ENCODE measurements at regions not wholly inside any gene's neighbourhood (a gene's known extent, or its start where the extent isn't known, plus 50 kb on each side); places are given as distances from the start of the nearest gene placed in this dataset.

GRCh38 chr6:67496191-67496590 lies 1138.9 kb upstream of the ADGRB3 start:
- in situ Hi-C loops (cut with MboI) (no loop called here), intact Hi-C loops (cut with micrococcal nuclease) (no loop called here)
- ChIA-PET CTCF (ENCODE audit: low intra/inter-chr PET ratio) (no interaction called here), POLR2A (interaction anchor here (1.2 to 1.4 kb wide), 2 partner anchors 11 to 297 kb away, joined by 4 read pairs; no protein-coding TSS in a partner anchor)
- H3K4me3 ChIP-seq = no peak overlapping the region
- H3K4me2 ChIP-seq (ENCODE audit: insufficient read depth, low read length) = no peak overlapping the region
- no peak overlapping the region for H2AFZ ChIP-seq (ENCODE audit: low read depth, low read length)
- no peak overlapping the region for H3K27ac ChIP-seq (ENCODE audit: extremely low read depth, low read depth, low read length)
- ATAC-seq = peak; percentile 60; the same call in 2 of the 3 replicates
- no peaks in the 10 kb centered on the region for H3K9me3 ChIP-seq (replicated peaks; ENCODE audit: control insufficient read depth, insufficient read depth, low read depth, low read length)
- no peak for FAIRE-seq
- 6% methylated on average over 3 of the region's 3 CpGs for WGBS (ENCODE audit: insufficient coverage, low coverage, missing lambda C conversion rate)
- no peaks in the 10 kb centered on the region for H3K79me2 ChIP-seq (ENCODE audit: control insufficient read depth, insufficient read depth, low read length)
- H3K9ac ChIP-seq (ENCODE audit: insufficient read depth in 1 of 2, low read depth in 2 of 2, low read length in 2 of 2) = no peak overlapping the region
- H3K27me3 ChIP-seq (ENCODE audit: control insufficient read depth in 2 of 2, insufficient read depth in 2 of 2, low read length in 2 of 2) = no peaks in the 10 kb centered on the region
- H4K20me1 ChIP-seq (replicated peaks; ENCODE audit: control insufficient read depth, insufficient read depth, low read length) = no peaks in the 10 kb centered on the region
- H3K4me1 ChIP-seq (replicated peaks in 1 of 2; ENCODE audit: control insufficient read depth in 2 of 2, insufficient read depth in 2 of 2, low read length in 2 of 2) = no peaks in the 10 kb centered on the region
- BruUV-seq (replicated peaks) = no TSS peak
- no peaks in the 10 kb centered on the region for H3K9me1 ChIP-seq (ENCODE audit: control insufficient read depth, insufficient read depth, low read length)
- H3K36me3 ChIP-seq (ENCODE audit: control insufficient read depth, insufficient read depth, low read length) = no peaks in the 10 kb centered on the region
- DNase-seq (ENCODE audit: extremely low read depth in 1 of 4, low spot score in 3 of 4) = peak; percentile 12 to 46 (median 22)
- TF ChIP-seq CBX2 (IDR thresholded peaks at IDR 0.05; ENCODE audit: insufficient read depth, low read length, poor library complexity, severe bottlenecking) = no peak
- TF ChIP-seq SMARCA5 (IDR thresholded peaks at IDR 0.05) = no peak
- TF ChIP-seq PML (IDR thresholded peaks at IDR 0.05; ENCODE audit: low read length) = peak; percentile 69; the same call in 1 of the 2 replicates
- no peak for TF ChIP-seq FOXO4 (CRISPR knock-in tag; IDR thresholded peaks at IDR 0.05)
- peak; percentile 86 for TF ChIP-seq TAL1 (IDR thresholded peaks at IDR 0.05)
- no peak for TF ChIP-seq TCF7L2 (IDR thresholded peaks at IDR 0.05; ENCODE audit: low read depth, low read length)
- TF ChIP-seq SMARCA4 (IDR thresholded peaks at IDR 0.05) = peak; percentile 57; the same call in 1 of the 2 replicates
- no peak for TF ChIP-seq ATF7 (IDR thresholded peaks at IDR 0.05)
- no peak for TF ChIP-seq LEF1 (IDR thresholded peaks at IDR 0.05)
- TF ChIP-seq CREB5 (CRISPR knock-in tag; IDR thresholded peaks at IDR 0.05) = no peak
- no peak for TF ChIP-seq CREB3 (tag; conservative IDR thresholded peaks at IDR 0.05; ENCODE audit: low read depth)
- no peak for TF ChIP-seq ZHX1 (conservative IDR thresholded peaks at IDR 0.05; ENCODE audit: low read length)
- TF ChIP-seq MYNN (IDR thresholded peaks at IDR 0.05) = no peak
- TF ChIP-seq MYNN (CRISPR knock-in tag; IDR thresholded peaks at IDR 0.05) = no peak
- no peak for TF ChIP-seq PHB (CRISPR knock-in tag; IDR thresholded peaks at IDR 0.05)
- TF ChIP-seq SRSF7 (optimal IDR thresholded peaks at IDR 0.05; ENCODE audit: low read depth, low read length) = no peak
- TF ChIP-seq FOXA1 (IDR thresholded peaks at IDR 0.05; ENCODE audit: borderline replicate concordance) = no peak
- no peak for TF ChIP-seq EZH2 (IDR thresholded peaks at IDR 0.05; ENCODE audit: borderline replicate concordance, low read depth, low read length)
- TF ChIP-seq BRCA1 (IDR thresholded peaks at IDR 0.05) = no peak
- no peak for TF ChIP-seq BRCA1 (CRISPR knock-in tag; IDR thresholded peaks at IDR 0.05)
- TF ChIP-seq GABPB1 (CRISPR knock-in tag; IDR thresholded peaks at IDR 0.05) = no peak

All from K562 (cell line).